Fibroblast of lung (primary cell): ENCODE measurements at regions not wholly inside any gene's neighbourhood (a gene's known extent, or its start where the extent isn't known, plus 50 kb on each side); places are given as distances from the start of the nearest gene placed in this dataset.

Experiments
- DNase-seq, 2 donors: peaks; one replicate each; pipeline versions ENCODE4 v3.0.0 to v3.0.0-alpha.2; 2010; ENCODE audit warnings: low read depth in 2 of 2
- H2AFZ ChIP-seq: 2 replicates; pipeline ENCODE4 v1.5.1; 2012; ENCODE audit warnings: low read length, control low read depth, inconsistent platforms
- H3K27ac ChIP-seq: 2 replicates; pipeline ENCODE4 v1.5.1; 2011; ENCODE audit warnings: low read length, control low read depth; ENCODE audit not compliant: insufficient read depth
- H3K27me3 ChIP-seq: 2 replicates; pipeline ENCODE4 v1.5.1; 2011; ENCODE audit warnings: mild to moderate bottlenecking, low read length; ENCODE audit not compliant: control insufficient read depth, insufficient read depth
- H3K36me3 ChIP-seq: 2 replicates; pipeline ENCODE4 v1.5.1; 2011; ENCODE audit warnings: low read length; ENCODE audit not compliant: control insufficient read depth, insufficient read depth
- H3K4me1 ChIP-seq: 2 replicates; pipeline ENCODE4 v1.5.1; 2011; ENCODE audit warnings: low read length; ENCODE audit not compliant: control insufficient read depth, insufficient read depth; ENCODE audit errors: extremely low read depth
- H3K4me2 ChIP-seq: 2 replicates; pipeline ENCODE4 v1.5.1; 2011; ENCODE audit warnings: low read length, control low read depth; ENCODE audit not compliant: insufficient read depth; ENCODE audit errors: extremely low read depth
- H3K4me3 ChIP-seq, 4 experiments: fragments of 200-600 bp in 1 of 4; sonication (generic) in 1 of 4; replicated peaks in 1 of 4; 2 replicates each; pipeline ENCODE4 v1.5.1; 2011 to 2016; ENCODE audit warnings: low read length in 4 of 4, low read depth in 3 of 4, mild to moderate bottlenecking in 3 of 4, control low read depth in 2 of 4, inconsistent platforms in 1 of 4, mixed read lengths in 1 of 4; ENCODE audit not compliant: insufficient read depth in 1 of 4; ENCODE audit errors: control extremely low read depth in 1 of 4
- H3K79me2 ChIP-seq: 2 replicates; pipeline ENCODE4 v1.5.1; 2012; ENCODE audit warnings: mild to moderate bottlenecking, low read length, inconsistent platforms; ENCODE audit not compliant: control insufficient read depth, insufficient read depth
- H3K9ac ChIP-seq: 2 replicates; pipeline ENCODE4 v1.5.1; 2011; ENCODE audit warnings: mild to moderate bottlenecking, low read length, control low read depth; ENCODE audit not compliant: insufficient read depth
- H3K9me3 ChIP-seq: 2 replicates; pipeline ENCODE4 v1.5.1; 2012; ENCODE audit warnings: low read depth, low read length; ENCODE audit not compliant: control insufficient read depth, insufficient read depth
- H4K20me1 ChIP-seq: 2 replicates; pipeline ENCODE4 v1.5.1; 2011; ENCODE audit warnings: low read length; ENCODE audit not compliant: control insufficient read depth, insufficient read depth; ENCODE audit errors: extremely low read depth
- EZH2 ChIP-seq: IDR thresholded peaks from 2 replicates; pipeline ENCODE4 v1.5.1; 2012; ENCODE audit warnings: low read length, control low read depth, mild to moderate bottlenecking; ENCODE audit errors: missing control alignments
- TF ChIP-seq, protein P1 (sequence below), 2 donors: IDR thresholded peaks in 1 of 2; conservative IDR thresholded peaks in 1 of 2; 1 replicate in 1 of 2; 2 replicates in 1 of 2; pipeline ENCODE4 v1.5.1; 2011 to 2012; ENCODE audit warnings: low read length in 2 of 2, control low read depth in 1 of 2, inconsistent platforms in 1 of 2, low read depth in 1 of 2, mild to moderate bottlenecking in 1 of 2

DNA sequence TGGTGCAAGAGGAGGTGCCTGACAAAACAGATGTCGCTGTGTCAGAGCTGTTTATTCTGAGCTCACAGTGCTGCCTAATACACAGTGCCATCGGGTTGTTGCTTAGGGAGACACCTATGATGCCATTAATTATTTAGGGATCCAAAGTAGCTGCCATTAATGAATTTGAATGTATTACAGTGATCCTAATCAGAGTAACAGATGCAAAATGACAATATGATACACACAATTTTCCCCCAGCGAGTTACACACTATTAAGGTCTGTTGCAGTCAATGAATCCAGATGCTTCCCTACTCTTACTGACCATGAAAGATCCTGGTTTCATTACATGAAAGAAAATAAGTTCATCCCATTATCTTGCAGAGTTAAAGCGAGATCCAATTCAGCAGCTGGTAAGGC lies 91.3 kb downstream of the RWDD3 start:
- Histone ChIP-seq H3K4me1 (no peaks in the 10 kb centered on the region), H3K27ac (no peak overlapping the region), H3K4me2 (no peak overlapping the region), H3K9me3 (no peaks in the 10 kb centered on the region), H3K4me3 (no peak overlapping the region), H3K36me3 (no peaks in the 10 kb centered on the region), H3K27me3 (no peaks in the 10 kb centered on the region), H2AFZ (no peak overlapping the region), H3K9ac (no peak overlapping the region), H4K20me1 (no peaks in the 10 kb centered on the region), H3K79me2 (no peaks in the 10 kb centered on the region)
- no peak for DNase-seq
- no peak for TF ChIP-seq EZH2
- TF ChIP-seq, protein P1, sequence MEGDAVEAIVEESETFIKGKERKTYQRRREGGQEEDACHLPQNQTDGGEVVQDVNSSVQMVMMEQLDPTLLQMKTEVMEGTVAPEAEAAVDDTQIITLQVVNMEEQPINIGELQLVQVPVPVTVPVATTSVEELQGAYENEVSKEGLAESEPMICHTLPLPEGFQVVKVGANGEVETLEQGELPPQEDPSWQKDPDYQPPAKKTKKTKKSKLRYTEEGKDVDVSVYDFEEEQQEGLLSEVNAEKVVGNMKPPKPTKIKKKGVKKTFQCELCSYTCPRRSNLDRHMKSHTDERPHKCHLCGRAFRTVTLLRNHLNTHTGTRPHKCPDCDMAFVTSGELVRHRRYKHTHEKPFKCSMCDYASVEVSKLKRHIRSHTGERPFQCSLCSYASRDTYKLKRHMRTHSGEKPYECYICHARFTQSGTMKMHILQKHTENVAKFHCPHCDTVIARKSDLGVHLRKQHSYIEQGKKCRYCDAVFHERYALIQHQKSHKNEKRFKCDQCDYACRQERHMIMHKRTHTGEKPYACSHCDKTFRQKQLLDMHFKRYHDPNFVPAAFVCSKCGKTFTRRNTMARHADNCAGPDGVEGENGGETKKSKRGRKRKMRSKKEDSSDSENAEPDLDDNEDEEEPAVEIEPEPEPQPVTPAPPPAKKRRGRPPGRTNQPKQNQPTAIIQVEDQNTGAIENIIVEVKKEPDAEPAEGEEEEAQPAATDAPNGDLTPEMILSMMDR (conservative IDR thresholded peaks at IDR 0.05 in 1 of 2, IDR thresholded peaks at IDR 0.05 in 1 of 2; ENCODE audit: low read depth in 1 of 2, low read length in 2 of 2): no peak

DNA sequence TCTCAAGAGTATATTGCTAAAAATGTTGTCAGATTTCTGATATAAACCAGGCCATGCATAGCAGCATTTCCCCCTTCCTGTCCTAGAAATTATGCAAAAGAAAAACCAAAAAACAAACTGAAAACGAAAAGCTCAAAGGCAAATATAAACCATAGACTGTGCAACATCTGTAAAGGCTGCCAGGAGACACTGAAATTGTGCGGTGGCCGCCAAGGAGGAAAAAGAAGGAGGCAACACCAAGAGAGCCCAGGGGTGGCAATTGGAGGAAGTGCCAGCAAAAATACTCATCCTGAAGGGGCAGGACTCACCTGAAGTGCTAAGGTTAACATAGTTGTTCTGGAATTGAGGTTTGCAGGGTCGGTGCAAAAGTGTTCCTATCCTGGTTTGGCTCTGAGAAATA lies 92.0 kb downstream of the RWDD3 start:
- Histone ChIP-seq H3K27ac (no peak overlapping the region), H3K27me3 (no peaks in the 10 kb centered on the region), H4K20me1 (no peaks in the 10 kb centered on the region), H3K4me2 (no peak overlapping the region), H3K79me2 (no peaks in the 10 kb centered on the region), H3K9ac (no peak overlapping the region), H2AFZ (no peak overlapping the region), H3K9me3 (no peaks in the 10 kb centered on the region), H3K36me3 (no peaks in the 10 kb centered on the region), H3K4me1 (no peaks in the 10 kb centered on the region), H3K4me3 (no peak overlapping the region)
- DNase-seq: no peak
- TF ChIP-seq, protein P1 (conservative IDR thresholded peaks at IDR 0.05 in 1 of 2, IDR thresholded peaks at IDR 0.05 in 1 of 2; ENCODE audit: low read depth in 1 of 2, low read length in 2 of 2): no peak
- TF ChIP-seq EZH2: no peak

DNA sequence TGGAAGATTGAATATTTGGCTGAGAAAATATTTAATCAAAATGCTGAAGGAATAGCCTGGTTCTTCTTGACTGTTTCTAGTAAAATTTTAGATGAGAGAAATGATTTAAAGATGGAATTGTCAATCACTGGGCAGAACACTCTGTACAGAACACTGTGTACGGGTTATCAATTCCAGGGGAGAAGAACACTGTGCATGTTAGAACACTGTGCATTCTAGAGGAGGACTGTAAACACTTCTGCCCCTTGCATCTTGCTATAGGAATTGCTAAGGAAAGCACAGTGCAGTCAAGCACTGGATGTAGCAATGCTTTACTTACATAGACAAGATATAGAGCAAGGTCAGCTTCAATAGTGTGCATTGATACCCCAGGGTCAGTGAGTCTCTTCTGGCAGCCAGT lies 98.7 kb downstream of the RWDD3 start:
- H3K9ac ChIP-seq: no peak overlapping the region
- no peaks in the 10 kb centered on the region for H3K9me3 ChIP-seq
- H2AFZ ChIP-seq: no peak overlapping the region
- H3K4me2 ChIP-seq: no peak overlapping the region
- TF ChIP-seq, protein P1 (conservative IDR thresholded peaks at IDR 0.05 in 1 of 2, IDR thresholded peaks at IDR 0.05 in 1 of 2; ENCODE audit: low read depth in 1 of 2, low read length in 2 of 2): no peak
- no peak for TF ChIP-seq EZH2
- no peak overlapping the region for H3K27ac ChIP-seq
- no peak overlapping the region for H3K4me3 ChIP-seq
- H3K4me1 ChIP-seq: no peaks in the 10 kb centered on the region
- DNase-seq: no peak
- H3K27me3 ChIP-seq: no peaks in the 10 kb centered on the region
- H3K79me2 ChIP-seq: no peaks in the 10 kb centered on the region
- H4K20me1 ChIP-seq: no peaks in the 10 kb centered on the region
- H3K36me3 ChIP-seq: no peaks in the 10 kb centered on the region
